HCT116 (cell line): ENCODE measurements at regions not wholly inside any gene's neighbourhood (a gene's known extent, or its start where the extent isn't known, plus 50 kb on each side); places are given as distances from the start of the nearest gene placed in this dataset.

Source experiments
- ATAC-seq: fragments of 200-7000 bp; cut with Tn5 transposase; 2 replicates; pipeline ENCODE4 v1.9.1; 2020; ENCODE audit warnings: mild to moderate bottlenecking, moderate library complexity
- BruUV-seq: library from RNA; stranded (reverse); fragments of 400-500 nt; replicated peaks from 2 replicates; lab custom pipeline; 2021; lab: Mats Ljungman, UMichigan
- CTCF ChIA-PET: fragments of 300-600 bp; sonication (Branson Sonifier 250); formaldehyde crosslinking; loops from one replicate; lab custom pipeline; 2021; ENCODE audit warnings: antibody characterized with exemption; lab: Charles Lee
- POLR2A ChIA-PET: fragments of 300-600, 350-600 bp; sonication (Branson Sonifier 250); formaldehyde crosslinking; loops from one replicate; lab custom pipeline; 2021; ENCODE audit warnings: antibody characterized with exemption; lab: Charles Lee
- RAD21 ChIA-PET, 2 experiments: fragments of 300-600 bp; sonication (Branson Sonifier 250); formaldehyde crosslinking; loops; one replicate each; lab custom pipeline; 2023; ENCODE audit warnings: low total read pairs in 2 of 2; ENCODE audit not compliant: uncharacterized antibody in 2 of 2, unreplicated experiment in 2 of 2, low non-redundant PET in 1 of 2; lab: Charles Lee
- DNase-seq: peaks from one replicate; pipeline ENCODE4 v3.0.0-alpha.2; 2010; ENCODE audit warnings: low read depth, low spot score
- H2AFZ ChIP-seq: fragments of 200-600 bp; shearing (Covaris generic), sonication (generic); 2 replicates; pipeline ENCODE4 v1.6.1; 2017; ENCODE audit warnings: low read depth, mixed run types, mixed read lengths, antibody characterized with exemption, low read length; ENCODE audit not compliant: poor library complexity, severe bottlenecking
- H3K27ac ChIP-seq: 2 replicates; pipeline ENCODE4 v1.5.1; 2012; ENCODE audit warnings: low read depth, low read length
- H3K27me3 ChIP-seq: fragments of 200-600 bp; sonication (generic); 2 replicates; pipeline ENCODE4 v1.6.1; 2016; ENCODE audit warnings: mixed run types, low read length, mixed read lengths; ENCODE audit not compliant: insufficient read depth
- H3K36me3 ChIP-seq, 2 experiments: fragments of 200-500 bp in 1 of 2; fragments of 200-600 bp in 1 of 2; sonication (Bioruptor generic) in 1 of 2; sonication (generic) in 1 of 2; 2 replicates each; pipeline versions ENCODE4 v1.5.1 to v1.6.1; 2014 to 2016; ENCODE audit warnings: low read length in 2 of 2, inconsistent platforms in 1 of 2, mixed read lengths in 1 of 2, mixed run types in 1 of 2; ENCODE audit not compliant: insufficient read depth in 2 of 2, control insufficient read depth in 1 of 2
- H3K4me1 ChIP-seq, 2 experiments: fragments of 200-600 bp in 1 of 2; sonication (generic) in 1 of 2; 2 replicates each; pipeline versions ENCODE4 v1.5.1 to v1.6.1; 2012 to 2017; ENCODE audit warnings: low read length in 2 of 2, inconsistent platforms in 1 of 2, mild to moderate bottlenecking in 1 of 2, mixed read lengths in 1 of 2, mixed run types in 1 of 2, moderate library complexity in 1 of 2; ENCODE audit not compliant: insufficient read depth in 2 of 2, control insufficient read depth in 1 of 2
- H3K4me2 ChIP-seq: fragments of 200-600 bp; sonication (generic); 2 replicates; pipeline ENCODE4 v1.6.1; 2017; ENCODE audit warnings: mixed run types, low read length, mixed read lengths
- H3K4me3 ChIP-seq, 2 experiments: fragments of 200-600 bp in 1 of 2; sonication (generic) in 1 of 2; replicated peaks in 1 of 2; 2 replicates each; pipeline ENCODE4 v1.5.1; 2011 to 2016; ENCODE audit warnings: low read length in 2 of 2, control low read depth in 1 of 2, low read depth in 1 of 2, mild to moderate bottlenecking in 1 of 2, mixed read lengths in 1 of 2, mixed run types in 1 of 2
- H3K79me2 ChIP-seq: fragments of 200-600 bp; sonication (generic); 2 replicates; pipeline ENCODE4 v1.6.1; 2017; ENCODE audit warnings: mild to moderate bottlenecking, mixed run types, low read length, moderate library complexity, mixed read lengths; ENCODE audit not compliant: insufficient read depth
- H3K9ac ChIP-seq: fragments of 200-600 bp; sonication (generic); 2 replicates; pipeline ENCODE4 v1.6.1; 2016; ENCODE audit warnings: low read length, mixed read lengths
- H3K9me2 ChIP-seq: fragments of 200-600 bp; sonication (generic), shearing (Covaris generic); 2 replicates; pipeline ENCODE4 v1.6.1; 2017; ENCODE audit warnings: mixed run types, mild to moderate bottlenecking, moderate library complexity; ENCODE audit not compliant: insufficient read depth
- H3K9me3 ChIP-seq, 2 experiments: fragments of 200-500 bp in 1 of 2; fragments of 200-600 bp in 1 of 2; sonication (Bioruptor generic) in 1 of 2; sonication (generic) in 1 of 2; 2 replicates each; pipeline ENCODE4 v1.6.1; 2014 to 2017; ENCODE audit warnings: low read length in 2 of 2, mixed read lengths in 2 of 2, inconsistent platforms in 1 of 2, low read depth in 1 of 2, mild to moderate bottlenecking in 1 of 2, mixed run types in 1 of 2, moderate library complexity in 1 of 2; ENCODE audit not compliant: control insufficient read depth in 1 of 2, insufficient read depth in 1 of 2
- H4K20me1 ChIP-seq: fragments of 200-600 bp; sonication (generic), shearing (Covaris generic); 2 replicates; pipeline ENCODE4 v1.6.1; 2017; ENCODE audit warnings: mixed run types, mild to moderate bottlenecking, moderate library complexity; ENCODE audit not compliant: insufficient read depth
- CBX3 ChIP-seq: IDR thresholded peaks from 2 replicates; pipeline ENCODE4 v1.6.1; 2012; ENCODE audit warnings: low read depth
- CEBPB ChIP-seq: IDR thresholded peaks from 2 replicates; pipeline ENCODE4 v1.6.1; 2012; ENCODE audit warnings: low read depth
- FOSL1 ChIP-seq: IDR thresholded peaks from 2 replicates; pipeline ENCODE4 v1.6.1; 2012; ENCODE audit warnings: low read depth
- JUND ChIP-seq: IDR thresholded peaks from 2 replicates; pipeline ENCODE4 v1.6.1; 2012
- POLR2A ChIP-seq: IDR thresholded peaks from 2 replicates; pipeline ENCODE4 v1.7.0; 2011; ENCODE audit warnings: borderline replicate concordance; ENCODE audit not compliant: insufficient read depth, insufficient read length; ENCODE audit errors: extremely low read depth
- POLR2AphosphoS5 ChIP-seq: IDR thresholded peaks from 2 replicates; pipeline ENCODE4 v1.6.1; 2011; ENCODE audit warnings: mild to moderate bottlenecking, low read depth, low read length, moderate library complexity
- RAD21 ChIP-seq: IDR thresholded peaks from 2 replicates; pipeline ENCODE4 v1.6.1; 2012; ENCODE audit warnings: low read depth, mild to moderate bottlenecking
- SIN3A ChIP-seq: IDR thresholded peaks from 2 replicates; pipeline ENCODE4 v1.6.1; 2012; ENCODE audit warnings: low read depth
- SRF ChIP-seq: IDR thresholded peaks from 2 replicates; pipeline ENCODE4 v1.6.1; 2012; ENCODE audit warnings: low read depth
- TCF7L2 ChIP-seq: IDR thresholded peaks from 2 replicates; pipeline ENCODE4 v1.7.0; 2011; ENCODE audit warnings: borderline replicate concordance, inconsistent platforms; ENCODE audit not compliant: insufficient read depth, insufficient read length; ENCODE audit errors: extremely low read depth
- YY1 ChIP-seq: IDR thresholded peaks from 2 replicates; pipeline ENCODE4 v1.6.1; 2011; ENCODE audit warnings: low read length, low read depth, moderate library complexity, mild to moderate bottlenecking; ENCODE audit not compliant: insufficient replicate concordance; ENCODE audit errors: extremely low read depth
- intact Hi-C: fragments of 100-400 bp; cut with micrococcal nuclease; formaldehyde crosslinking; loops from 2 replicates; pipeline ENCODE4 v1.10.0; 2022
- TF ChIP-seq, protein P1 (sequence below): IDR thresholded peaks from 2 replicates; pipeline ENCODE4 v1.6.1; 2012
- TF ChIP-seq, protein P2 (sequence below), 3 experiments: fragments of 200-600 bp in 1 of 3; sonication (generic) in 1 of 3; IDR thresholded peaks in 2 of 3; conservative IDR thresholded peaks in 1 of 3; 2 replicates each; pipeline ENCODE4 v1.5.1; 2012 to 2017; ENCODE audit warnings: low read depth in 2 of 3, low read length in 2 of 3, antibody characterized with exemption in 1 of 3, borderline replicate concordance in 1 of 3, control low read depth in 1 of 3, mild to moderate bottlenecking in 1 of 3, mixed read lengths in 1 of 3, mixed run types in 1 of 3, moderate library complexity in 1 of 3; ENCODE audit not compliant: insufficient read depth in 1 of 3
- TF ChIP-seq, protein P3 (sequence below): IDR thresholded peaks from 2 replicates; pipeline ENCODE4 v1.6.1; 2011; ENCODE audit warnings: mild to moderate bottlenecking, low read length, moderate library complexity; ENCODE audit not compliant: insufficient replicate concordance; ENCODE audit errors: extremely low read depth
- TF ChIP-seq, protein P4 (sequence below): IDR thresholded peaks from 2 replicates; pipeline ENCODE4 v1.6.1; 2012

DNA sequence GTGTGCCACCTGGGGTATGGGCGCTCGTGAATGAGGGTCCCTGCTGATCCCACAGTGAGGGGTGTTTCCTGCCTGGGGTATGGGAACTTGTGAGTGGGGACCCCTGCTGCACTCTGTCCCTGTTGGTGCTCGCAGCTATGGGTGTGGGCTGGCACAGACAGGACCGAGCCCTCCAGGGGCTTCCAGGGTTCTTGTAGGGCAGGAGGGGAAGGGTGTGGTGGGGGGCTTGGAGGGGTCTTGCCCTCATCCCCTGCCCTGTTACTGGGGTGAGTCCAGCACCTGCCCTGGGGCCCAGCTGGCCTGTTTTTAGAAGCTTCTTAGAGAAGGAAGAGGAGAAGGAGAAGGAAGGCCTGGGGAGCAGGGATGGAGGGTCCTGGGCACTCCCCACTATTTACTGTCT, 377.0 kb upstream of the NUPR2 start:
- peaks cover 0 to 15% of the 10 kb centered on the region in 2 experiments; a peak in 2 of 4 replicates for H3K9me3 ChIP-seq
- ChIA-PET CTCF (no interaction called here), RAD21 (no interaction called here), POLR2A (no interaction called here)
- TF ChIP-seq SIN3A = no peak
- intact Hi-C loops = no loop called here
- H3K9ac ChIP-seq = no peak overlapping the region
- DNase-seq (no peak), ATAC-seq (no peak)
- H3K79me2 ChIP-seq = no peaks in the 10 kb centered on the region
- no peaks in the 10 kb centered on the region for H3K9me2 ChIP-seq
- no peaks in the 10 kb centered on the region for H3K4me1 ChIP-seq
- BruUV-seq = no TSS peak
- no peak overlapping the region for H3K4me3 ChIP-seq
- H2AFZ ChIP-seq = no peak overlapping the region
- no peaks in the 10 kb centered on the region for H3K27me3 ChIP-seq
- H3K27ac ChIP-seq = no peak overlapping the region
- H3K36me3 ChIP-seq = no peaks in the 10 kb centered on the region
- no peak overlapping the region for H3K4me2 ChIP-seq
- H4K20me1 ChIP-seq = no peaks in the 10 kb centered on the region

DNA sequence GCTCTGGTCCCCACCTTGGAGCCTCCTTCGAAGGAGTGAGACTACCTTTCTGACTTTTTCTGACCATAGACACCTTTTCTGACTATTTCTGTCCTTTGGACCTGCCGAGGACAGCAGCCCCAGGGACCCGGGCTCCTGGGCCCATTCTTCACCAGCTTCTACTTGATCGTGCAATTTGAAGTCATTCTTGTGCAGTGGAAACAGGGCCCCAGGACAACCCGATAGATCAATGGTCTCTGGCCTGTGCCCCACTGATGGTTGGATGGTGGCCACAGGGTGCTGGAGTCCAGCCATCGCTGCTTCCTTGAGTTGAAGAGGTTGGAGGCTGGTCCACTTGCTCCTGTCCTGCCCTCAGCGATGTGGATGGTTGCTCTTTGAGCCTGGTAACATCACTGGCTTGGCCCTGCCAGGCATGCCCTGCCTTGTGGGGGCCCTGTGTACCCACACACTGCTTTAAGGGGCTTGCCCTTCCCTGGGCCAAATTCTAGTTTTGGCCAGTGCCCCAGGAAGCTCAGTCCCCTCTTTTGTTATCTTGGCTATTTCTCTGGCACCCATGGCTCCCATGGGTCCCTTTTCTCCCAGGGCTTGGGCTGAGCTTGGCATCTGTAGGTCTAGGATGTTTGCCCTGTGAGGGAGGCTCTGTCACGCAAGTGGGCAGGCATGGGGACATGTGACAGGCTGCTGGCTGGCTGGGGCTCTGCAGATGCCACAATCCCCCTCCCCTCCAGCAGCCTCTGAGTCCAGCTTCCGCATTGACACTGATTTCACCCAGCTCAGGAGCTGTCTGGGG, 375.6 kb upstream of the NUPR2 start:
- ChIA-PET RAD21 (no interaction called here), POLR2A (no interaction called here), CTCF (no interaction called here)
- H3K9me2 ChIP-seq = no peaks in the 10 kb centered on the region
- H2AFZ ChIP-seq = no peak overlapping the region
- H3K4me3 ChIP-seq = no peak overlapping the region
- intact Hi-C loops = no loop called here
- TF ChIP-seq POLR2AphosphoS5 (no peak), FOSL1 (no peak), SRF (no peak), YY1 (no peak), JUND (no peak), POLR2A (no peak), RAD21 (no peak), TCF7L2 (no peak), CEBPB (no peak), CBX3 (no peak)
- TF ChIP-seq, protein P1, sequence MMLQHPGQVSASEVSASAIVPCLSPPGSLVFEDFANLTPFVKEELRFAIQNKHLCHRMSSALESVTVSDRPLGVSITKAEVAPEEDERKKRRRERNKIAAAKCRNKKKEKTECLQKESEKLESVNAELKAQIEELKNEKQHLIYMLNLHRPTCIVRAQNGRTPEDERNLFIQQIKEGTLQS = no peak
- TF ChIP-seq, protein P2, sequence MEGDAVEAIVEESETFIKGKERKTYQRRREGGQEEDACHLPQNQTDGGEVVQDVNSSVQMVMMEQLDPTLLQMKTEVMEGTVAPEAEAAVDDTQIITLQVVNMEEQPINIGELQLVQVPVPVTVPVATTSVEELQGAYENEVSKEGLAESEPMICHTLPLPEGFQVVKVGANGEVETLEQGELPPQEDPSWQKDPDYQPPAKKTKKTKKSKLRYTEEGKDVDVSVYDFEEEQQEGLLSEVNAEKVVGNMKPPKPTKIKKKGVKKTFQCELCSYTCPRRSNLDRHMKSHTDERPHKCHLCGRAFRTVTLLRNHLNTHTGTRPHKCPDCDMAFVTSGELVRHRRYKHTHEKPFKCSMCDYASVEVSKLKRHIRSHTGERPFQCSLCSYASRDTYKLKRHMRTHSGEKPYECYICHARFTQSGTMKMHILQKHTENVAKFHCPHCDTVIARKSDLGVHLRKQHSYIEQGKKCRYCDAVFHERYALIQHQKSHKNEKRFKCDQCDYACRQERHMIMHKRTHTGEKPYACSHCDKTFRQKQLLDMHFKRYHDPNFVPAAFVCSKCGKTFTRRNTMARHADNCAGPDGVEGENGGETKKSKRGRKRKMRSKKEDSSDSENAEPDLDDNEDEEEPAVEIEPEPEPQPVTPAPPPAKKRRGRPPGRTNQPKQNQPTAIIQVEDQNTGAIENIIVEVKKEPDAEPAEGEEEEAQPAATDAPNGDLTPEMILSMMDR (IDR thresholded peaks at IDR 0.05 in 2 of 3, conservative IDR thresholded peaks at IDR 0.05 in 1 of 3; ENCODE audit: borderline replicate concordance in 1 of 3, insufficient read depth in 1 of 3, low read depth in 2 of 3, low read length in 2 of 3) = no peak
- TF ChIP-seq, protein P3, sequence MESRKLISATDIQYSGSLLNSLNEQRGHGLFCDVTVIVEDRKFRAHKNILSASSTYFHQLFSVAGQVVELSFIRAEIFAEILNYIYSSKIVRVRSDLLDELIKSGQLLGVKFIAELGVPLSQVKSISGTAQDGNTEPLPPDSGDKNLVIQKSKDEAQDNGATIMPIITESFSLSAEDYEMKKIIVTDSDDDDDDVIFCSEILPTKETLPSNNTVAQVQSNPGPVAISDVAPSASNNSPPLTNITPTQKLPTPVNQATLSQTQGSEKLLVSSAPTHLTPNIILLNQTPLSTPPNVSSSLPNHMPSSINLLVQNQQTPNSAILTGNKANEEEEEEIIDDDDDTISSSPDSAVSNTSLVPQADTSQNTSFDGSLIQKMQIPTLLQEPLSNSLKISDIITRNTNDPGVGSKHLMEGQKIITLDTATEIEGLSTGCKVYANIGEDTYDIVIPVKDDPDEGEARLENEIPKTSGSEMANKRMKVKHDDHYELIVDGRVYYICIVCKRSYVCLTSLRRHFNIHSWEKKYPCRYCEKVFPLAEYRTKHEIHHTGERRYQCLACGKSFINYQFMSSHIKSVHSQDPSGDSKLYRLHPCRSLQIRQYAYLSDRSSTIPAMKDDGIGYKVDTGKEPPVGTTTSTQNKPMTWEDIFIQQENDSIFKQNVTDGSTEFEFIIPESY = no peak
- TF ChIP-seq, protein P4, sequence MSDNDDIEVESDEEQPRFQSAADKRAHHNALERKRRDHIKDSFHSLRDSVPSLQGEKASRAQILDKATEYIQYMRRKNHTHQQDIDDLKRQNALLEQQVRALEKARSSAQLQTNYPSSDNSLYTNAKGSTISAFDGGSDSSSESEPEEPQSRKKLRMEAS = no peak
- peaks cover 0 to 15% of the 10 kb centered on the region in 2 experiments; a peak in 2 of 4 replicates for H3K9me3 ChIP-seq
- no peak overlapping the region for H3K9ac ChIP-seq
- H3K27me3 ChIP-seq = no peaks in the 10 kb centered on the region
- no peaks in the 10 kb centered on the region for H3K36me3 ChIP-seq
- H3K79me2 ChIP-seq = no peaks in the 10 kb centered on the region
- H3K4me2 ChIP-seq = no peak overlapping the region
- H4K20me1 ChIP-seq = no peaks in the 10 kb centered on the region
- DNase-seq (no peak), ATAC-seq (no peak)
- BruUV-seq = no TSS peak
- H3K4me1 ChIP-seq = no peaks in the 10 kb centered on the region
- H3K27ac ChIP-seq = no peak overlapping the region
